ENCODE measurements at regions not wholly inside any gene's neighbourhood (a gene's known extent, or its start where the extent isn't known, plus 50 kb on each side); places are given as distances from the start of the nearest gene placed in this dataset.
"Not testable (repeated sequence)": the region's sequence is repeated elsewhere in the genome, so short reads cannot be mapped to it uniquely, and the experiment has no call there.

- H3K27me3 Mint-ChIP-seq; H3K27ac Mint-ChIP-seq; DNase-seq; CTCF ChIA-PET; H3K9me3 Mint-ChIP-seq (ENCODE audit: low read depth); H3K4me1 Mint-ChIP-seq; POLR2A ChIA-PET; H3K4me3 Mint-ChIP-seq; intact Hi-C loops (cut with DNase I, micrococcal nuclease); H3K36me3 Mint-ChIP-seq (ENCODE audit: low read depth); ATAC-seq: not testable (repeated sequence)
Observed at GRCh38 chr21:10392301-10392700, 129.1 kb upstream of the TPTE start.

- POLR2A ChIA-PET; H3K27ac Mint-ChIP-seq; ATAC-seq; intact Hi-C loops (cut with DNase I, micrococcal nuclease); H3K9me3 Mint-ChIP-seq (ENCODE audit: low read depth); H3K4me3 Mint-ChIP-seq; DNase-seq; H3K36me3 Mint-ChIP-seq (ENCODE audit: low read depth); H3K4me1 Mint-ChIP-seq; CTCF ChIA-PET; H3K27me3 Mint-ChIP-seq: not testable (repeated sequence)
Observed at GRCh38 chr21:10395963-10396362, 125.4 kb upstream of the TPTE start.

GRCh38 chr21:10397495-10397915 lies 123.9 kb upstream of the TPTE start:
- H3K9me3 Mint-ChIP-seq (ENCODE audit: low read depth); H3K27me3 Mint-ChIP-seq; ATAC-seq; H3K4me1 Mint-ChIP-seq; POLR2A ChIA-PET; intact Hi-C loops (cut with DNase I, micrococcal nuclease); DNase-seq; H3K27ac Mint-ChIP-seq; CTCF ChIA-PET; H3K4me3 Mint-ChIP-seq; H3K36me3 Mint-ChIP-seq (ENCODE audit: low read depth): not testable (repeated sequence)

GRCh38 chr21:10398692-10399489 lies 122.5 kb upstream of the TPTE start:
- CTCF ChIA-PET; DNase-seq; H3K9me3 Mint-ChIP-seq (ENCODE audit: low read depth); H3K4me3 Mint-ChIP-seq; H3K27me3 Mint-ChIP-seq; H3K27ac Mint-ChIP-seq; POLR2A ChIA-PET; ATAC-seq; H3K36me3 Mint-ChIP-seq (ENCODE audit: low read depth); intact Hi-C loops (cut with DNase I, micrococcal nuclease); H3K4me1 Mint-ChIP-seq: not testable (repeated sequence)

GRCh38 chr21:10400622-10401361 lies 120.6 kb upstream of the TPTE start:
- H3K4me3 Mint-ChIP-seq; intact Hi-C loops (cut with DNase I, micrococcal nuclease); DNase-seq; H3K27me3 Mint-ChIP-seq; H3K36me3 Mint-ChIP-seq (ENCODE audit: low read depth); CTCF ChIA-PET; H3K27ac Mint-ChIP-seq; ATAC-seq; POLR2A ChIA-PET; H3K4me1 Mint-ChIP-seq; H3K9me3 Mint-ChIP-seq (ENCODE audit: low read depth): not testable (repeated sequence)

GRCh38 chr21:10402461-10402860 lies 118.9 kb upstream of the TPTE start:
- ATAC-seq; H3K9me3 Mint-ChIP-seq (ENCODE audit: low read depth); H3K4me1 Mint-ChIP-seq; DNase-seq; intact Hi-C loops (cut with DNase I, micrococcal nuclease); CTCF ChIA-PET; POLR2A ChIA-PET; H3K4me3 Mint-ChIP-seq; H3K36me3 Mint-ChIP-seq (ENCODE audit: low read depth); H3K27ac Mint-ChIP-seq; H3K27me3 Mint-ChIP-seq: not testable (repeated sequence)

- H3K27me3 Mint-ChIP-seq; ATAC-seq; H3K4me3 Mint-ChIP-seq; H3K9me3 Mint-ChIP-seq (ENCODE audit: low read depth); POLR2A ChIA-PET; intact Hi-C loops (cut with DNase I, micrococcal nuclease); H3K4me1 Mint-ChIP-seq; H3K36me3 Mint-ChIP-seq (ENCODE audit: low read depth); DNase-seq; H3K27ac Mint-ChIP-seq; CTCF ChIA-PET: not testable (repeated sequence)
Observed at GRCh38 chr21:10405331-10405730, 116.1 kb upstream of the TPTE start.

GRCh38 chr21:10409786-10410185 lies 111.6 kb upstream of the TPTE start:
- DNase-seq; H3K9me3 Mint-ChIP-seq (ENCODE audit: low read depth); H3K27me3 Mint-ChIP-seq; ATAC-seq; H3K4me1 Mint-ChIP-seq; H3K36me3 Mint-ChIP-seq (ENCODE audit: low read depth); H3K4me3 Mint-ChIP-seq; intact Hi-C loops (cut with DNase I, micrococcal nuclease); CTCF ChIA-PET; POLR2A ChIA-PET; H3K27ac Mint-ChIP-seq: not testable (repeated sequence)

GRCh38 chr21:10410354-10410929 lies 110.9 kb upstream of the TPTE start:
- H3K4me3 Mint-ChIP-seq; intact Hi-C loops (cut with DNase I, micrococcal nuclease); CTCF ChIA-PET; H3K36me3 Mint-ChIP-seq (ENCODE audit: low read depth); DNase-seq; H3K27me3 Mint-ChIP-seq; H3K27ac Mint-ChIP-seq; H3K4me1 Mint-ChIP-seq; POLR2A ChIA-PET; ATAC-seq; H3K9me3 Mint-ChIP-seq (ENCODE audit: low read depth): not testable (repeated sequence)

GRCh38 chr21:10411776-10412526 lies 109.4 kb upstream of the TPTE start:
- DNase-seq; ATAC-seq; CTCF ChIA-PET; H3K9me3 Mint-ChIP-seq (ENCODE audit: low read depth); intact Hi-C loops (cut with DNase I, micrococcal nuclease); H3K36me3 Mint-ChIP-seq (ENCODE audit: low read depth); H3K27ac Mint-ChIP-seq; POLR2A ChIA-PET; H3K4me1 Mint-ChIP-seq; H3K27me3 Mint-ChIP-seq; H3K4me3 Mint-ChIP-seq: not testable (repeated sequence)

GRCh38 chr21:10412928-10413246 lies 108.5 kb upstream of the TPTE start:
- intact Hi-C loops (cut with DNase I, micrococcal nuclease); CTCF ChIA-PET; ATAC-seq: not testable (repeated sequence)

More at GRCh38 chr21:10412928-10413246, 108.5 kb upstream of the TPTE start:
- POLR2A ChIA-PET; H3K36me3 Mint-ChIP-seq (ENCODE audit: low read depth); H3K27ac Mint-ChIP-seq; H3K4me1 Mint-ChIP-seq; H3K4me3 Mint-ChIP-seq; H3K27me3 Mint-ChIP-seq; H3K9me3 Mint-ChIP-seq (ENCODE audit: low read depth); DNase-seq: not testable (repeated sequence)
